ENCODE measurements at regions not wholly inside any gene's neighbourhood (a gene's known extent, or its start where the extent isn't known, plus 50 kb on each side); places are given as distances from the start of the nearest gene placed in this dataset.

- CTCF ChIA-PET (ENCODE audit: partially characterized antibody), result interaction anchor here (0.9 kb wide), 1 partner anchor 676 kb away, joined by 3 read pairs; no protein-coding TSS in a partner anchor
- Histone ChIP-seq H3K56ac (replicated peaks; ENCODE audit: insufficient read length, low read depth, low read length) (no peak overlapping the region), H3K9me3 (ENCODE audit: insufficient read depth in 2 of 2, low read depth in 1 of 2, low read length in 1 of 2) (no peaks in the 10 kb centered on the region), H4K20me1 (replicated peaks in 1 of 2; ENCODE audit: control insufficient read depth in 1 of 2, insufficient read depth in 2 of 2, low read length in 2 of 2) (no peaks in the 10 kb centered on the region), H2AK5ac (ENCODE audit: low read depth, low read length) (no peak overlapping the region), H3K18ac (ENCODE audit: extremely low read depth, low read length) (no peak overlapping the region), H3K14ac (ENCODE audit: insufficient read length) (no peak overlapping the region), H3K79me1 (ENCODE audit: low read depth, low read length) (no peaks in the 10 kb centered on the region), H3K23me2 (ENCODE audit: low read depth, low read length) (no peaks in the 10 kb centered on the region), H3K36me3 (ENCODE audit: control insufficient read depth in 2 of 4, insufficient read depth in 4 of 4, low read length in 3 of 4) (no peaks in the 10 kb centered on the region), H3K4me2 (ENCODE audit: insufficient read depth in 1 of 2, low read depth in 2 of 2, low read length in 2 of 2) (no peak overlapping the region), H3K4ac (replicated peaks; ENCODE audit: insufficient read length, low read depth, low read length) (no peak overlapping the region), H2BK120ac (replicated peaks; ENCODE audit: low read depth, low read length) (no peak overlapping the region), H2AFZ (ENCODE audit: low read length) (no peak overlapping the region), H3K23ac (ENCODE audit: insufficient read length) (no peak overlapping the region), H3K4me1 (replicated peaks in 1 of 4; ENCODE audit: control insufficient read depth in 3 of 4, insufficient read depth in 4 of 4, low read length in 3 of 4) (no peaks in the 10 kb centered on the region), H3K4me3 (ENCODE audit: extremely low read depth in 1 of 4, insufficient read depth in 2 of 4, low read depth in 3 of 4, low read length in 4 of 4) (no peak overlapping the region), H4K8ac (ENCODE audit: extremely low read depth, insufficient read depth, low read length) (no peak overlapping the region), H3K27ac (ENCODE audit: low read depth, low read length) (no peak overlapping the region), H3K9ac (replicated peaks in 1 of 4; ENCODE audit: extremely low read depth in 1 of 4, low read depth in 3 of 4, low read length in 3 of 4) (no peak overlapping the region), H2BK20ac (ENCODE audit: low read length) (no peak overlapping the region), H3K79me2 (ENCODE audit: control insufficient read depth in 1 of 2, insufficient read depth in 2 of 2, low read length in 2 of 2) (no peaks in the 10 kb centered on the region), H4K5ac (ENCODE audit: insufficient read length, low read depth, low read length) (no peak overlapping the region), H2BK15ac (ENCODE audit: low read length) (no peak overlapping the region), H4K91ac (replicated peaks; ENCODE audit: insufficient read length, low read length) (no peak overlapping the region), H3K27me3 (replicated peaks in 1 of 4; ENCODE audit: control insufficient read depth in 3 of 4, extremely low read depth in 1 of 4, insufficient read depth in 3 of 4, low read length in 3 of 4) (no peaks in the 10 kb centered on the region), H2BK12ac (ENCODE audit: low read depth, low read length) (no peak overlapping the region), H2BK5ac (ENCODE audit: low read depth, low read length) (no peak overlapping the region)
- DNase-seq (ENCODE audit: low read depth in 1 of 2, low spot score in 2 of 2), result no peak
- no peak for FAIRE-seq
- 89% methylated on average over 3 of the region's 3 CpGs; no CpG with 5 or more reads in 1 of the 2 experiments for WGBS, 2 experiments (ENCODE audit: extremely low coverage in 1 of 2, insufficient coverage in 1 of 2, insufficient read length in 1 of 2, insufficient replicate concordance in 2 of 2, low coverage in 1 of 2, low lambda C conversion rate in 2 of 2, missing lambda C conversion rate in 1 of 2)
- POLR2A ChIA-PET (ENCODE audit: partially characterized antibody), result no interaction called here
- TF ChIP-seq SP4 (IDR thresholded peaks at IDR 0.05; ENCODE audit: low read length) (no peak), JUND (IDR thresholded peaks at IDR 0.05; ENCODE audit: low read length) (no peak), NANOG (IDR thresholded peaks at IDR 0.05; ENCODE audit: insufficient read depth, low read depth, low read length, poor library complexity, severe bottlenecking) (no peak), BACH1 (IDR thresholded peaks at IDR 0.05; ENCODE audit: low read length) (no peak), CBX8 (IDR thresholded peaks at IDR 0.05; ENCODE audit: borderline replicate concordance, low read depth, low read length) (no peak)
These were observed 301.5 kb upstream of the ACTBL2 start for GRCh38 chr5:57784121-57784520.

Measured in H1 (cell line).